A673 (cell line): ENCODE measurements at regions not wholly inside any gene's neighbourhood (a gene's known extent, or its start where the extent isn't known, plus 50 kb on each side); places are given as distances from the start of the nearest gene placed in this dataset.
A peak's percentile ranks its signal among the peaks of the same experiment; 100 is the strongest.

Source experiments
- BruUV-seq: library from RNA; stranded (reverse); fragments of 400-500 nt; replicated peaks from 2 replicates; lab custom pipeline; 2021; lab: Mats Ljungman, UMichigan
- CTCF ChIA-PET: fragments of 300-600 bp; sonication (Branson Sonifier 250); formaldehyde crosslinking; loops from one replicate; lab custom pipeline; 2022; ENCODE audit warnings: antibody characterized with exemption; lab: Charles Lee
- POLR2A ChIA-PET: fragments of 300-600 bp; sonication (Branson Sonifier 250); formaldehyde crosslinking; loops from one replicate; lab custom pipeline; 2022; ENCODE audit warnings: antibody characterized with exemption; ENCODE audit not compliant: low non-redundant PET; lab: Charles Lee
- DNase-seq: peaks from one replicate; pipeline ENCODE4 v3.0.0-alpha.2; 2015; ENCODE audit warnings: low spot score
- H3K27ac ChIP-seq: fragments of 200-600 bp; sonication (generic); 2 replicates; pipeline ENCODE4 v1.5.1; 2016; ENCODE audit warnings: mixed run types, low read depth, mild to moderate bottlenecking, mixed read lengths, antibody characterized with exemption, low read length; ENCODE audit not compliant: poor library complexity, severe bottlenecking
- H3K27me3 ChIP-seq: fragments of 200-600 bp; sonication (generic); replicated peaks from 2 replicates; pipeline ENCODE4 v1.6.1; 2017; ENCODE audit warnings: mixed run types, low read depth, mild to moderate bottlenecking, mixed read lengths, antibody characterized with exemption, low read length; ENCODE audit not compliant: insufficient read depth, poor library complexity
- H3K36me3 ChIP-seq: fragments of 200-600 bp; sonication (generic); 2 replicates; pipeline ENCODE4 v1.6.1; 2016; ENCODE audit warnings: mixed run types, mild to moderate bottlenecking, mixed read lengths, antibody characterized with exemption, low read length; ENCODE audit not compliant: insufficient read depth, poor library complexity, severe bottlenecking
- H3K4me1 ChIP-seq: fragments of 200-600 bp; sonication (generic); 2 replicates; pipeline ENCODE4 v1.6.1; 2017; ENCODE audit warnings: mixed run types, mild to moderate bottlenecking, mixed read lengths, antibody characterized with exemption, low read length; ENCODE audit not compliant: insufficient read depth, poor library complexity, severe bottlenecking
- H3K4me3 ChIP-seq: fragments of 200-600 bp; sonication (generic); 2 replicates; pipeline ENCODE4 v1.5.1; 2016; ENCODE audit warnings: low read depth, mixed run types, mild to moderate bottlenecking, mixed read lengths, low read length; ENCODE audit not compliant: poor library complexity, severe bottlenecking
- H3K9me3 ChIP-seq: fragments of 200-600 bp; sonication (generic); 2 replicates; pipeline ENCODE4 v1.6.1; 2016; ENCODE audit warnings: mixed run types, low read depth, mild to moderate bottlenecking, mixed read lengths, antibody characterized with exemption, low read length; ENCODE audit not compliant: poor library complexity, severe bottlenecking
- CTCF ChIP-seq: fragments of 300-800, 200-600 bp; sonication (generic); conservative IDR thresholded peaks from 2 replicates; pipeline ENCODE4 v1.5.1; 2017; ENCODE audit warnings: low read depth, mild to moderate bottlenecking, antibody characterized with exemption, low read length, moderate library complexity, mixed read lengths
- EZH2 ChIP-seq: fragments of 200-600 bp; sonication (generic); IDR thresholded peaks from 2 replicates; pipeline ENCODE4 v1.6.1; 2017; ENCODE audit warnings: borderline replicate concordance, low read depth, mild to moderate bottlenecking, mixed read lengths, antibody characterized with exemption, low read length; ENCODE audit not compliant: poor library complexity, severe bottlenecking
- intact Hi-C: fragments of 100-400 bp; cut with micrococcal nuclease; formaldehyde crosslinking; loops from one replicate; pipeline ENCODE4 v1.10.0; 2022; ENCODE audit not compliant: unreplicated experiment

DNA sequence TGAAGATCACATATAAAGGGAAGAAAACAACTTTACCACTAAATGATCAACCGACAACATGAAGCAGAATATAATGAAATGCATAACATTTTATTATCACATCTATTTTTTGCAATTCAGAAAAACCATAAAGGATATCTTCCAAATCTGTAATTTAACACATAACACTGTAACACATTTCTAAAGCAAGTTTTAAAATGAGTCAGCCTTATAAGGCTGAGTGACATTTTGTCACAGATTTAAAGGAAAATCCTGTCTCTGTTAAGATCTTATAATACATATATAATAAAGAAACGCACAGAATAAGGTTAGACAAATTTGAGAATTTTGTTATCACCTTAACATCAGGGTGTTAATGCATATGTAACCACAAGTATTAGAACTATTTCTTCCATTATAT lies 198.4 kb upstream of the RASA1 start:
- intact Hi-C loops = no loop called here
- no peaks in the 10 kb centered on the region for H3K4me1 ChIP-seq
- no peak overlapping the region for H3K27ac ChIP-seq
- no peaks in the 10 kb centered on the region for H3K9me3 ChIP-seq
- H3K27me3 ChIP-seq = no peaks in the 10 kb centered on the region
- POLR2A ChIA-PET = no interaction called here
- no peak for TF ChIP-seq CTCF
- TF ChIP-seq EZH2 = no peak
- no peak for DNase-seq
- H3K36me3 ChIP-seq = no peaks in the 10 kb centered on the region
- CTCF ChIA-PET = no interaction called here
- no TSS peak for BruUV-seq
- no peak overlapping the region for H3K4me3 ChIP-seq

- CTCF ChIA-PET = interaction anchor here (0.6 to 1.2 kb wide), 2 partner anchors 185 to 330 kb away, joined by 3 read pairs; no protein-coding TSS in a partner anchor
- peak; percentile 65 for DNase-seq
- no peaks in the 10 kb centered on the region for H3K9me3 ChIP-seq
- no peaks in the 10 kb centered on the region for H3K4me1 ChIP-seq
- no peaks in the 10 kb centered on the region for H3K27me3 ChIP-seq
- no TSS peak for BruUV-seq
- intact Hi-C loops = loop anchor here (2.0 to 10.0 kb wide), 2 partner anchors 195 to 329 kb away; partner anchors contain the start of gene RASA1
- H3K36me3 ChIP-seq = no peaks in the 10 kb centered on the region
- TF ChIP-seq EZH2 (no peak), CTCF (peak; percentile 52)
- no peak overlapping the region for H3K4me3 ChIP-seq
- POLR2A ChIA-PET = interaction anchor here (0.6 kb wide), 1 partner anchor 263 kb away, joined by 10 read pairs; no protein-coding TSS in a partner anchor
- H3K27ac ChIP-seq = no peak overlapping the region
Measured at GRCh38 chr5:87069974-87070608, 197.6 kb upstream of the RASA1 start.

DNA sequence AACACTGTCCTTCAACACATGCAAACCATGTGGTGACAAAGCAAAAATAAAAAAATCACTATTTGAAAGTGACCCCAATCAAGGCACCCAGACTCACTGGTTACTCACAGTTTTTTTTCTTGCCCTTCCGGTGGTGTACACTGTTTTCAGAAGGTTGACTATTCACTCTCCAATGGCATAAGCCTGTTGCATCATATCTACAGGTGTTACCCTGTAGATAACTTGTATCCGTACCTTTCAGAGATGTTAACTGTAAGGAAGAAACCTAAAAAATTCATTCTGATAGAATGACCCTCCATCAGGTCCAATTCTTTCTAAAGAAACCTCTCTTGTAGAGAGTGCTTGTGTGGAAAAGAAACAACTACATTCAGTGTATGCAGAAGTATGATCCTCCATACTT lies 193.6 kb upstream of the RASA1 start:
- POLR2A ChIA-PET = no interaction called here
- BruUV-seq = no TSS peak
- intact Hi-C loops = loop anchor here (10.0 kb wide), 1 partner anchor 191 kb away; the partner anchor contains the start of gene RASA1
- CTCF ChIA-PET = no interaction called here
- no peak for DNase-seq
- Histone ChIP-seq H3K4me3 (no peak overlapping the region), H3K27me3 (no peaks in the 10 kb centered on the region), H3K36me3 (no peaks in the 10 kb centered on the region), H3K9me3 (no peaks in the 10 kb centered on the region), H3K4me1 (peaks cover 9% of the 10 kb centered on the region), H3K27ac (no peak overlapping the region)
- TF ChIP-seq CTCF (no peak), EZH2 (no peak)
